Mucosa of descending colon (tissue), 3 donors: ENCODE measurements at regions not wholly inside any gene's neighbourhood (a gene's known extent, or its start where the extent isn't known, plus 50 kb on each side); places are given as distances from the start of the nearest gene placed in this dataset.

Source experiments
- ATAC-seq: fragments of 200-7000 bp; cut with Tn5 transposase; one replicate; pipeline ENCODE4 v1.9.1; 2020; ENCODE audit warnings: mild to moderate bottlenecking, moderate library complexity
- DNase-seq, 3 donors: peaks; one replicate each; pipeline ENCODE4 v3.0.0-alpha.2; 2020
- H3K36me3 ChIP-seq: fragments of 200-600 bp; one replicate; pipeline ENCODE4 v1.8.0; 2021; ENCODE audit warnings: low read depth, mild to moderate bottlenecking
- H3K4me1 ChIP-seq: fragments of 200-600 bp; one replicate; pipeline ENCODE4 v1.8.0; 2021; ENCODE audit warnings: low read depth, mild to moderate bottlenecking
- H3K4me3 ChIP-seq: fragments of 200-600 bp; one replicate; pipeline ENCODE4 v1.8.0; 2021; ENCODE audit warnings: mild to moderate bottlenecking
- H3K9me3 ChIP-seq: fragments of 200-600 bp; one replicate; pipeline ENCODE4 v1.8.0; 2021; ENCODE audit warnings: mild to moderate bottlenecking
- intact Hi-C, 2 donors: fragments of 100-400 bp; cut with DNase I in 1 of 2; cut with micrococcal nuclease in 1 of 2; formaldehyde crosslinking; loops; one replicate each; pipeline versions ENCODE4 v1.11.0 to v1.11.1; 2022; cut with DNase I, micrococcal nuclease
- TF ChIP-seq, protein P1 (sequence below): fragments of 200-600 bp; IDR thresholded peaks from one replicate; pipeline ENCODE4 v1.8.0; 2022; ENCODE audit warnings: antibody characterized with exemption, mild to moderate bottlenecking
- donor health status: DM: no; HTN: no; CAD: no; lungs with moderate emphysema.
- donor health status: DM: no; HTN: no; CAD: no.
- donor health status: DM: no; HTN: yes; CAD: no.

GRCh38 chrX:94524867-94525266 is 850.9 kb downstream of the FAM133A start:
- TF ChIP-seq, protein P1, sequence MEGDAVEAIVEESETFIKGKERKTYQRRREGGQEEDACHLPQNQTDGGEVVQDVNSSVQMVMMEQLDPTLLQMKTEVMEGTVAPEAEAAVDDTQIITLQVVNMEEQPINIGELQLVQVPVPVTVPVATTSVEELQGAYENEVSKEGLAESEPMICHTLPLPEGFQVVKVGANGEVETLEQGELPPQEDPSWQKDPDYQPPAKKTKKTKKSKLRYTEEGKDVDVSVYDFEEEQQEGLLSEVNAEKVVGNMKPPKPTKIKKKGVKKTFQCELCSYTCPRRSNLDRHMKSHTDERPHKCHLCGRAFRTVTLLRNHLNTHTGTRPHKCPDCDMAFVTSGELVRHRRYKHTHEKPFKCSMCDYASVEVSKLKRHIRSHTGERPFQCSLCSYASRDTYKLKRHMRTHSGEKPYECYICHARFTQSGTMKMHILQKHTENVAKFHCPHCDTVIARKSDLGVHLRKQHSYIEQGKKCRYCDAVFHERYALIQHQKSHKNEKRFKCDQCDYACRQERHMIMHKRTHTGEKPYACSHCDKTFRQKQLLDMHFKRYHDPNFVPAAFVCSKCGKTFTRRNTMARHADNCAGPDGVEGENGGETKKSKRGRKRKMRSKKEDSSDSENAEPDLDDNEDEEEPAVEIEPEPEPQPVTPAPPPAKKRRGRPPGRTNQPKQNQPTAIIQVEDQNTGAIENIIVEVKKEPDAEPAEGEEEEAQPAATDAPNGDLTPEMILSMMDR: no peak
- Histone ChIP-seq H3K36me3 (no peaks in the 10 kb centered on the region), H3K4me1 (no peaks in the 10 kb centered on the region), H3K9me3 (peaks cover 3% of the 10 kb centered on the region), H3K4me3 (no peak overlapping the region)
- ATAC-seq (no peak), DNase-seq (no peak)
- intact Hi-C loops: no loop called here

DNA sequence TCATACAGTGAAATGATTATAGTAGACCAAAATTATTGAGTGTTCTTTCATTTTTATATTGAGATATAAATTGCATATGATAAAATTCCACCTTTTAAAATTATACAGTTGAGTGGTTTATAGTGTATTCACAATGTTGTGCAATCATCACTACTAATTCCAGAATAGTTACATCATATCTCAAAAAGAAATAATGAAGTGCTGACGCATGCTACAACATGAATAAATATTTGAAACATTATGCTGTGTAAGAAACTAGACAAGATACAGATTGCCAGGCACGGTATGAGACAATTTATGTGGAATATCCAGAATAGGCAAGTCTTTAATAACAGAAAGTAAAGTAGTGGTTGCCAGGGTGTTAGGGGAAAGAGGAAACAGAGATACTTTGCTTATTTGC is 871.7 kb downstream of the FAM133A start:
- no peak overlapping the region for H3K4me3 ChIP-seq
- DNase-seq (no peak), ATAC-seq (no peak)
- TF ChIP-seq, protein P1: no peak
- no peaks in the 10 kb centered on the region for H3K9me3 ChIP-seq
- no peaks in the 10 kb centered on the region for H3K4me1 ChIP-seq
- intact Hi-C loops: no loop called here
- H3K36me3 ChIP-seq: no peaks in the 10 kb centered on the region

GRCh38 chrX:94551831-94552230 is 877.8 kb downstream of the FAM133A start:
- intact Hi-C loops: no loop called here
- Histone ChIP-seq H3K36me3 (no peaks in the 10 kb centered on the region), H3K4me1 (no peaks in the 10 kb centered on the region), H3K9me3 (peaks cover 4% of the 10 kb centered on the region), H3K4me3 (no peak overlapping the region)
- ATAC-seq (no peak), DNase-seq (no peak)
- TF ChIP-seq, protein P1: no peak

DNA sequence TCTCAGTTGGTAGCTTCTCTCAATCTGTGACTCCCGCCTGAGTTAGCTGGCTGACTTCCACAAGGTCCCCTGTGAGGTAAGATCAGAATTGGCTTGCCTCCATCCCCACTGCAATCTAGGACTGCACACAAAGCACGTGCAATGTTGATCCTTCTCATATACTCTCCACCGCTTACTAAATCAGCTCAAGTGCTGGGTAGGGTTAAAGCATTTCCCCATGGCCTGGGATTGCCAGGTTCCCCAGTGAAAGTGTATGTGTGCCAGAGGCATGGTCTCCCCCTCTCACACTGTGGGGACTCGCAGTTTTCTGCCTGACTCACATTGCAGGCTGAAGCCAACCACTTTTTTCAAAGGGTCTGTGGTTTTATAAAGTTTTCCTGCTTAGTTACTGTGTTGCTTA is 886.9 kb downstream of the FAM133A start:
- peaks cover 2% of the 10 kb centered on the region for H3K9me3 ChIP-seq
- no peak overlapping the region for H3K4me3 ChIP-seq
- TF ChIP-seq, protein P1: no peak
- no peaks in the 10 kb centered on the region for H3K36me3 ChIP-seq
- intact Hi-C loops: no loop called here
- no peak for ATAC-seq
- H3K4me1 ChIP-seq: no peaks in the 10 kb centered on the region
- DNase-seq: no peak

- H3K36me3 ChIP-seq: no peaks in the 10 kb centered on the region
- ATAC-seq: no peak
- TF ChIP-seq, protein P1: no peak
- no peaks in the 10 kb centered on the region for H3K9me3 ChIP-seq
- intact Hi-C loops: no loop called here
- H3K4me3 ChIP-seq: no peak overlapping the region
- no peak for DNase-seq
- no peaks in the 10 kb centered on the region for H3K4me1 ChIP-seq
Observed at GRCh38 chrX:94576367-94577004, 902.5 kb downstream of the FAM133A start.

DNA sequence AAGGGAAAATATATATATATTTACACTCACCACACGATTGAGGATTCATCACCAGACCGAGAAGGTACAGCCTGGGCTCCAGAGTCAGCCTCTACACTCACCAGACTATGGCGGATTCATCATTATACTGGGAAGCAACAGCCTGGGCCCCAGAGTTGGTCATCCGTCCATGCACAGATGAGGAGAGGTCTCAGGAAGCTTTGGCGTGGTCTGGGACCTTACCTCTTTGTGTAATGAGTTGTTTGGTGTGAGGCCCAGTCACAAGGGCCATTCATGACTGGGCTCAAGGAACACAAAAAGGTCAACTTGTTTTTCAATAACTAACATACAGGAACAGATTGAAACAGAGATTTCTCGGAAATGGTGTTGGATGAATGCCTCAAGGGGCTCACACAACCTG is 926.1 kb downstream of the FAM133A start:
- ATAC-seq (no peak), DNase-seq (no peak)
- intact Hi-C loops: no loop called here
- Histone ChIP-seq H3K4me3 (no peak overlapping the region), H3K36me3 (no peaks in the 10 kb centered on the region), H3K9me3 (no peaks in the 10 kb centered on the region), H3K4me1 (no peaks in the 10 kb centered on the region)
- TF ChIP-seq, protein P1: no peak
